Epithelial cell of esophagus (primary cell): ENCODE measurements at regions not wholly inside any gene's neighbourhood (a gene's known extent, or its start where the extent isn't known, plus 50 kb on each side); places are given as distances from the start of the nearest gene placed in this dataset.

ENCODE experiments used
- DNase-seq: peaks from one replicate; pipeline ENCODE4 v3.0.0; 2010; ENCODE audit warnings: low read depth
- H3K4me3 ChIP-seq: 2 replicates; pipeline ENCODE4 v1.5.1; 2011; ENCODE audit warnings: mild to moderate bottlenecking, low read length, control low read depth
- CTCF ChIP-seq: IDR thresholded peaks from 2 replicates; pipeline ENCODE4 v1.5.1; 2011; ENCODE audit warnings: low read depth, mild to moderate bottlenecking, low read length, control low read depth, inconsistent platforms; ENCODE audit not compliant: insufficient read depth; ENCODE audit errors: missing control alignments

- no peak overlapping the region for H3K4me3 ChIP-seq
- DNase-seq, result no peak
- TF ChIP-seq CTCF, result peak; percentile 11
Measured at GRCh38 chr11:116499396-116500003, 273.3 kb downstream of the BUD13 start.

- no peak for TF ChIP-seq CTCF
- DNase-seq, result no peak
- H3K4me3 ChIP-seq, result no peak overlapping the region
Measured at GRCh38 chr11:116498161-116498560, 274.6 kb downstream of the BUD13 start.

- no peak overlapping the region for H3K4me3 ChIP-seq
- TF ChIP-seq CTCF, result no peak
- DNase-seq, result no peak
Measured at GRCh38 chr11:116492600-116492999, 280.2 kb downstream of the BUD13 start.

GRCh38 chr11:116488836-116489389 is 283.9 kb downstream of the BUD13 start:
- DNase-seq, result no peak
- H3K4me3 ChIP-seq, result no peak overlapping the region
- TF ChIP-seq CTCF, result no peak

GRCh38 chr11:116485425-116485824 is 287.4 kb downstream of the BUD13 start:
- DNase-seq, result no peak
- H3K4me3 ChIP-seq, result no peak overlapping the region
- TF ChIP-seq CTCF, result no peak

GRCh38 chr11:116482716-116483115 is 290.1 kb downstream of the BUD13 start:
- no peak for TF ChIP-seq CTCF
- no peak for DNase-seq
- no peak overlapping the region for H3K4me3 ChIP-seq

- no peak overlapping the region for H3K4me3 ChIP-seq
- DNase-seq, result no peak
- TF ChIP-seq CTCF, result no peak
Measured at GRCh38 chr11:116481126-116481675, 291.6 kb downstream of the BUD13 start.
